ENCODE measurements at regions not wholly inside any gene's neighbourhood (a gene's known extent, or its start where the extent isn't known, plus 50 kb on each side); places are given as distances from the start of the nearest gene placed in this dataset.

GRCh38 chr2:240305369-240305962 is 130.0 kb upstream of the GPC1 start:
- TF ChIP-seq, protein P1, sequence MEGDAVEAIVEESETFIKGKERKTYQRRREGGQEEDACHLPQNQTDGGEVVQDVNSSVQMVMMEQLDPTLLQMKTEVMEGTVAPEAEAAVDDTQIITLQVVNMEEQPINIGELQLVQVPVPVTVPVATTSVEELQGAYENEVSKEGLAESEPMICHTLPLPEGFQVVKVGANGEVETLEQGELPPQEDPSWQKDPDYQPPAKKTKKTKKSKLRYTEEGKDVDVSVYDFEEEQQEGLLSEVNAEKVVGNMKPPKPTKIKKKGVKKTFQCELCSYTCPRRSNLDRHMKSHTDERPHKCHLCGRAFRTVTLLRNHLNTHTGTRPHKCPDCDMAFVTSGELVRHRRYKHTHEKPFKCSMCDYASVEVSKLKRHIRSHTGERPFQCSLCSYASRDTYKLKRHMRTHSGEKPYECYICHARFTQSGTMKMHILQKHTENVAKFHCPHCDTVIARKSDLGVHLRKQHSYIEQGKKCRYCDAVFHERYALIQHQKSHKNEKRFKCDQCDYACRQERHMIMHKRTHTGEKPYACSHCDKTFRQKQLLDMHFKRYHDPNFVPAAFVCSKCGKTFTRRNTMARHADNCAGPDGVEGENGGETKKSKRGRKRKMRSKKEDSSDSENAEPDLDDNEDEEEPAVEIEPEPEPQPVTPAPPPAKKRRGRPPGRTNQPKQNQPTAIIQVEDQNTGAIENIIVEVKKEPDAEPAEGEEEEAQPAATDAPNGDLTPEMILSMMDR (IDR thresholded peaks at IDR 0.05; ENCODE audit: low read length) = no peak
- TF ChIP-seq EZH2phosphoT487 (IDR thresholded peaks at IDR 0.05; ENCODE audit: low read length) (no peak), EZH2 (optimal IDR thresholded peaks at IDR 0.05; ENCODE audit: low read depth, low read length) (no peak)
